SIG-M5 treated with dmso at 0.1 percent for 504 hours (cell line): ENCODE measurements at regions not wholly inside any gene's neighbourhood (a gene's known extent, or its start where the extent isn't known, plus 50 kb on each side); places are given as distances from the start of the nearest gene placed in this dataset.

Experiments used
- DNase-seq: peaks from one replicate; lab custom pipeline; 2025; ENCODE audit not compliant: unreplicated experiment; lab: John Stamatoyannopoulos, UW

DNA sequence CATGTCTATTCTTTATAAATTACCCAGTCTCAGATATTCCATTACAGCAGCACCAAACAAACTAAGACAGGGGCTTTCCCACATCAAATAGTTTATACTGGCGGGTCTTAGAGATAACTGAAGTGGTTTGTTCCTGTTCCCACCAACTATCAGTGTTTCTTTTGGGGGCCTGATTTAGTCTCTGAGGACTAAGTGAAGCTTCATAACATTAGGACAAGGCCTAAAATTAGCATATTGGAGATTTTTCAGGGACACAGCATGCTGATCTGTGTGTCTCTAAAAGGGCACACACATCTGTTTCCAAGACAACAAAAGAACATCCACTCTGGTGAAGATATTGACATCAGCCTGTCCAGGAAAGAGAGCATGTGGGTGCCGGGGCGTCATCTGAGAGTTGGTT, 72.6 kb upstream of the SEMA6D start:
- no peak for DNase-seq

GRCh38 chr15:47650564-47650963, 66.7 kb upstream of the SEMA6D start:
- DNase-seq = no peak

DNA sequence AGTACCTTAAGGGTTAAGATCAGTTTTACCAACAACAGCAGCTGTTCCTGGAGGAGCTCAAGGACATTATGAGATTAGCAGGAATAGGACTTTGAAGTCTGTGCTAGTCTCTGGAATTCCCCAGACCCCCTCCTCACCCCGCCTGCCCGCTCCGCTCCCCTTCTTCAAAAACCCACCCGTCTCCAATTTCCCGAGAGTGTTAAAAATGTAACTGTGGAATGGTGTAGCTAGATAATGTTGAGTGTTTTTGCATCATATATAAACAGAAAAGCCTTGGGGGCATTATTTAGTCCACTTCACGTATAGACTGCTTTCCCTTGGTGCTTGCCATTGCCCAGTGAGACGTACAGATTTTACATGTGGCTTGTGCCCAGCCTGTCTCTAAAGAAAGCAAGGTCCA, 65.0 kb upstream of the SEMA6D start:
- DNase-seq = no peak

DNA sequence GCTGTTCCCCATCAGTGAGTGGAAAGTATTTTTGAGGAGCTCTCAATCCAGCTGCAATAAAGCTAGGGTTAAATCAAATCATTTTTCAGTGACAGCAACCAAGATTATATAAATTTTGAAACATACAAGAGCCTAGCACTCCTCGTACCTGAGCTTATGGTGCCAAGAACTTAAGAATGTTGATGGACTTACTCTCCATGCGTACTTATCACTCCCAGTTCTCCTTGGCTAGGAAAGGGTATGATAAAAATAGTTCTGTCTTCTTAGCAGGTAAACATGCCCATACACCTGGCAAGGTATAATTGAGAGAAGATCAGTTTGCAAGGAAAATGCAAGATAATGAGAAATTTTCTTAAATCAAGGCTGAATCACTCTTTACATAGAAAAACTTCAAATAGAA, 64.5 kb upstream of the SEMA6D start:
- no peak for DNase-seq

GRCh38 chr15:47661661-47662180, 55.6 kb upstream of the SEMA6D start:
- DNase-seq = no peak

DNA sequence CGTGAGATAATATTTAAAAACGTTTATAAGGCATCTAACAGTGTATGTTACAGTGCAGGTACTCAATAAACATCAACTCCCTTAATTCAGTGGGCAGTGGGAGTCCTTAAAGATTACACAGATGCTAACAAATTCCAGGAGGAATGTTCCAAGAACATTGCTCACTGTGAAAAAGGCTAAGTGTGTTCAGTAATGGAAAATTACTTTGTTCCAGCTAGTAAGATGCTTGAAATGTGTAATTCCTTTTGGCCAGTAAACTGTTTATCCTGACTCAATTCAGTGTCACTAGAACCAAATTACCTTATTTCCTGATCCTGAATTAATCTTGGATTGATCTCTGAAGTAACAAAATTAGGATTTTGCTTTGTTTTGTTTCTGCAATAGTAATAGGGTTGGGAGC, 54.2 kb upstream of the SEMA6D start:
- DNase-seq = no peak
